Heart left ventricle (tissue), 13 donors: ENCODE measurements at regions not wholly inside any gene's neighbourhood (a gene's known extent, or its start where the extent isn't known, plus 50 kb on each side); places are given as distances from the start of the nearest gene placed in this dataset.

ENCODE experiments used
- POLR2A ChIP-seq, 2 donors: fragments of 450-650 bp; IDR thresholded peaks; one replicate each; pipeline ENCODE4 v1.6.1; 2017; ENCODE audit warnings: antibody characterized with exemption in 2 of 2, mild to moderate bottlenecking in 2 of 2, moderate library complexity in 2 of 2
- TF ChIP-seq, protein P1 (sequence below), 12 donors: fragments of 200-600 bp; sonication (generic) in 4 of 12; IDR thresholded peaks; one replicate each; pipeline versions ENCODE4 v1.5.0 to v1.8.0; 2018 to 2022; ENCODE audit warnings: antibody characterized with exemption in 12 of 12, mild to moderate bottlenecking in 5 of 12
- donor health status: ischemic (EF 13 %, LVEDD 7.1; RV severe dilation, severe dysfunction).
- donor health status: DM: no; HTN: yes; CAD: no.
- donor health status: DM: no; HTN: no; CAD: no.
- donor health status: ischemic (EF 25% LVEDD 6.9; RV normal size, moderate dysfunction).
- donor health status: ischemic (EF 25% LVEDD 5.7; RV mildly dilated, moderate dysfunction).
- donor health status: ischemic (EF 35%, LVEDD 5.7; RV mildly dilated, moderate dysfunction).
- donor health status: nonischemic (EF 11% LVEDD 7.7; RV severe dilation, severe dysfunction).
- donor health status: DM: yes; HTN: yes; CAD: no.
- donor health status: PGD.
- donor health status: ischemic (EF 29% LVEDD 5.4; RV normal size, mild dysfunction).
- donor health status: nonischemic (EF 23%, LVEDD 6.1; RV moderate dilation, normal function).

GRCh38 chr5:158601118-158601517 is 498.6 kb downstream of the EBF1 start:
- TF ChIP-seq, protein P1, sequence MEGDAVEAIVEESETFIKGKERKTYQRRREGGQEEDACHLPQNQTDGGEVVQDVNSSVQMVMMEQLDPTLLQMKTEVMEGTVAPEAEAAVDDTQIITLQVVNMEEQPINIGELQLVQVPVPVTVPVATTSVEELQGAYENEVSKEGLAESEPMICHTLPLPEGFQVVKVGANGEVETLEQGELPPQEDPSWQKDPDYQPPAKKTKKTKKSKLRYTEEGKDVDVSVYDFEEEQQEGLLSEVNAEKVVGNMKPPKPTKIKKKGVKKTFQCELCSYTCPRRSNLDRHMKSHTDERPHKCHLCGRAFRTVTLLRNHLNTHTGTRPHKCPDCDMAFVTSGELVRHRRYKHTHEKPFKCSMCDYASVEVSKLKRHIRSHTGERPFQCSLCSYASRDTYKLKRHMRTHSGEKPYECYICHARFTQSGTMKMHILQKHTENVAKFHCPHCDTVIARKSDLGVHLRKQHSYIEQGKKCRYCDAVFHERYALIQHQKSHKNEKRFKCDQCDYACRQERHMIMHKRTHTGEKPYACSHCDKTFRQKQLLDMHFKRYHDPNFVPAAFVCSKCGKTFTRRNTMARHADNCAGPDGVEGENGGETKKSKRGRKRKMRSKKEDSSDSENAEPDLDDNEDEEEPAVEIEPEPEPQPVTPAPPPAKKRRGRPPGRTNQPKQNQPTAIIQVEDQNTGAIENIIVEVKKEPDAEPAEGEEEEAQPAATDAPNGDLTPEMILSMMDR (IDR thresholded peaks at IDR 0.05): no peak
- no peak for TF ChIP-seq POLR2A (IDR thresholded peaks at IDR 0.05)
